Heart right ventricle (tissue), 16 donors: ENCODE measurements at regions not wholly inside any gene's neighbourhood (a gene's known extent, or its start where the extent isn't known, plus 50 kb on each side); places are given as distances from the start of the nearest gene placed in this dataset.
"Not testable (repeated sequence)": the region's sequence is repeated elsewhere in the genome, so short reads cannot be mapped to it uniquely, and the experiment has no call there.

Experiments used
- ATAC-seq, 8 donors: fragments of 200-7000 bp; cut with Tn5 transposase; one replicate each; pipeline ENCODE4 v1.9.1; 2020; ENCODE audit warnings: mild to moderate bottlenecking in 8 of 8, moderate library complexity in 8 of 8, moderate number of reproducible peaks in 1 of 8
- DNase-seq, 2 donors: peaks; one replicate each; pipeline ENCODE4 v3.0.0-alpha.2; 2020
- H3K27ac ChIP-seq, 10 donors: fragments of 200-600 bp; sonication (generic) in 2 of 10; one replicate each; pipeline versions ENCODE4 v1.5.0 to v1.8.0; 2020 to 2022; ENCODE audit warnings: mild to moderate bottlenecking in 3 of 10
- H3K27me3 ChIP-seq, 7 donors: fragments of 200-600 bp; one replicate each; pipeline ENCODE4 v1.8.0; 2021 to 2022; ENCODE audit warnings: mild to moderate bottlenecking in 2 of 7
- H3K36me3 ChIP-seq, 9 donors: fragments of 200-600 bp; sonication (generic) in 1 of 9; one replicate each; pipeline versions ENCODE4 v1.5.0 to v1.8.0; 2020 to 2022; ENCODE audit warnings: mild to moderate bottlenecking in 2 of 9
- H3K4me1 ChIP-seq, 9 donors: fragments of 200-600 bp; sonication (generic) in 1 of 9; one replicate each; pipeline versions ENCODE4 v1.5.0 to v1.8.0; 2020 to 2022; ENCODE audit warnings: mild to moderate bottlenecking in 4 of 9
- H3K4me3 ChIP-seq, 10 donors: fragments of 200-600 bp; sonication (generic) in 2 of 10; one replicate each; pipeline versions ENCODE4 v1.5.0 to v1.8.0; 2020 to 2022; ENCODE audit warnings: mild to moderate bottlenecking in 7 of 10, moderate library complexity in 2 of 10
- H3K9me3 ChIP-seq, 11 donors: fragments of 200-600 bp in 10 of 11; sonication (generic) in 2 of 11; one replicate each; pipeline versions ENCODE4 v1.5.0 to v1.8.0; 2013 to 2022; ENCODE audit warnings: mild to moderate bottlenecking in 2 of 11, control low read depth in 1 of 11, moderate library complexity in 1 of 11
- WGBS, 2 donors: extraction: QIAGEN DNeasy Blood & Tissue Kit; methylation state at CpG; one replicate each; pipeline ENCODE4 v1.1.7; 2013; ENCODE audit warnings: inconsistent platforms in 1 of 2; 5-methylcytosine and 5-hydroxymethylcytosine counted together
- intact Hi-C, 10 donors: fragments of 100-400 bp; cut with DNase I; formaldehyde crosslinking; loops; one replicate each; pipeline versions ENCODE4 v1.11.1 to v1.14.2; 2022
- TF ChIP-seq, protein P1 (sequence below), 9 donors: fragments of 200-600 bp; sonication (generic) in 2 of 9; IDR thresholded peaks; one replicate each; pipeline versions ENCODE4 v1.5.0 to v1.8.0; 2021 to 2022; ENCODE audit warnings: antibody characterized with exemption in 9 of 9, mild to moderate bottlenecking in 5 of 9, moderate library complexity in 1 of 9
- donor health status: Arrhythmogenic right ventricular cardiomyopathy.
- donor health status: ischemic (EF 13 %, LVEDD 7.1; RV severe dilation, severe dysfunction).
- donor health status: healthy with polysubstance abuse.
- donor health status: DM: no; HTN: yes; CAD: no.
- donor health status: DM: no; HTN: no; CAD: no.
- donor health status: ischemic (EF 25% LVEDD 6.9; RV normal size, moderate dysfunction).
- donor health status: ischemic (EF 25% LVEDD 5.7; RV mildly dilated, moderate dysfunction).
- donor health status: healthy.
- donor health status: DM: yes; HTN: yes; CAD: no.
- donor health status: Ischemic cardiomyopathy.
- donor health status: ischemic (EF 35%, LVEDD 5.7; RV mildly dilated, moderate dysfunction).
- donor health status: nonischemic (EF 11% LVEDD 7.7; RV severe dilation, severe dysfunction).
- donor health status: DM: yes; HTN: yes; CAD: no.
- donor health status: PGD.
- donor health status: ischemic (EF 29% LVEDD 5.4; RV normal size, mild dysfunction).
- donor health status: nonischemic (EF 23%, LVEDD 6.1; RV moderate dilation, normal function).

DNA sequence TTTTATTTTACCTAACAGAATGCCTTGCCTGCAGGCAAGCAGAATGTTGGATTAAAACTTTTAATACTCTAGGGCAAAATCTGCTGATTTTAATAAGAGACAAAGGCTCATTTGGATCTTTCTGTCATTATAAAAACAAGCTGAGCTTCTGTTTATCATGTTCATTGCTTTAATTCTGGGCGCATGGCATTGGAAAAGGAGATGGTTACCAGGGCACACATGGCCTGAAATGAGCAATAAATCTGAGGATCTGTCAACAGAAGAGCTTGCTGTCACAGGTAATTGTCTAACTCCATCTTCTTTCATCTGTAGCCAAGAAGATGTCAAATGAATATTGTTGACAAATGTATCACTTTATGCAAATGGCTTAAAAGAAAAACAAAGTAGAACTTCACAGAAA, 439.6 kb downstream of the DOK5 start:
- ATAC-seq (no peak), DNase-seq (no peak)
- no peaks in the 10 kb centered on the region for H3K36me3 ChIP-seq
- no peaks in the 10 kb centered on the region for H3K4me1 ChIP-seq
- H3K27me3 ChIP-seq, result no peaks in the 10 kb centered on the region
- 80 to 88% methylated on average over 1 of the region's 1 CpG for WGBS, 2 donors
- intact Hi-C loops, result no loop called here
- no peak overlapping the region for H3K4me3 ChIP-seq
- TF ChIP-seq, protein P1, sequence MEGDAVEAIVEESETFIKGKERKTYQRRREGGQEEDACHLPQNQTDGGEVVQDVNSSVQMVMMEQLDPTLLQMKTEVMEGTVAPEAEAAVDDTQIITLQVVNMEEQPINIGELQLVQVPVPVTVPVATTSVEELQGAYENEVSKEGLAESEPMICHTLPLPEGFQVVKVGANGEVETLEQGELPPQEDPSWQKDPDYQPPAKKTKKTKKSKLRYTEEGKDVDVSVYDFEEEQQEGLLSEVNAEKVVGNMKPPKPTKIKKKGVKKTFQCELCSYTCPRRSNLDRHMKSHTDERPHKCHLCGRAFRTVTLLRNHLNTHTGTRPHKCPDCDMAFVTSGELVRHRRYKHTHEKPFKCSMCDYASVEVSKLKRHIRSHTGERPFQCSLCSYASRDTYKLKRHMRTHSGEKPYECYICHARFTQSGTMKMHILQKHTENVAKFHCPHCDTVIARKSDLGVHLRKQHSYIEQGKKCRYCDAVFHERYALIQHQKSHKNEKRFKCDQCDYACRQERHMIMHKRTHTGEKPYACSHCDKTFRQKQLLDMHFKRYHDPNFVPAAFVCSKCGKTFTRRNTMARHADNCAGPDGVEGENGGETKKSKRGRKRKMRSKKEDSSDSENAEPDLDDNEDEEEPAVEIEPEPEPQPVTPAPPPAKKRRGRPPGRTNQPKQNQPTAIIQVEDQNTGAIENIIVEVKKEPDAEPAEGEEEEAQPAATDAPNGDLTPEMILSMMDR (IDR thresholded peaks at IDR 0.05), result no peak
- H3K27ac ChIP-seq, result no peak overlapping the region
- H3K9me3 ChIP-seq, result no peaks in the 10 kb centered on the region

DNA sequence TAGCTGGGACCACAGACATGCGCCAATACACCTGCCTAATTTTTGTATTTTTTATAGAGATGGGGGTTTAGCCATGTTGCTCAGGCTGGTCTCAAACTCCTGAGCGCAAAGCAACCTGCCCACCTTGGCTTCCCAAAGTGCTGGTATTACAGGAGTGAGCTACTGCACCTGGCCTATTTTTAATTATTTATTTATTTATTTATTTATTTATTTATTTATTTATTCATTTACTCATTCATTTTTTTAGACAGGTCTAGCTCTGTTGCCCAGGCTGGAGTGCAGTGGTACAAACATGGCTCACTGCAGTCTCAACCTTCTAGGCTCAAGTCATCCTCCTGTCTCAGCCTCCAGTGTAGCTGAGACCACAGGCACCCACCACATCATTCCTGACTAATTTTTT, 434.3 kb downstream of the DOK5 start:
- no peaks in the 10 kb centered on the region for H3K36me3 ChIP-seq
- WGBS, 2 donors, result 96 to 98% methylated on average over 2 of the region's 2 CpGs
- no peaks in the 10 kb centered on the region for H3K4me1 ChIP-seq
- no peak for DNase-seq
- no peak overlapping the region for H3K27ac ChIP-seq
- intact Hi-C loops, result no loop called here
- peaks cover 0 to 34% (median 6%) of the 10 kb centered on the region in 11 donors for H3K9me3 ChIP-seq
- no peak overlapping the region for H3K4me3 ChIP-seq
- H3K27me3 ChIP-seq, result no peaks in the 10 kb centered on the region
- no peak for ATAC-seq
- TF ChIP-seq, protein P1 (IDR thresholded peaks at IDR 0.05), result no peak

DNA sequence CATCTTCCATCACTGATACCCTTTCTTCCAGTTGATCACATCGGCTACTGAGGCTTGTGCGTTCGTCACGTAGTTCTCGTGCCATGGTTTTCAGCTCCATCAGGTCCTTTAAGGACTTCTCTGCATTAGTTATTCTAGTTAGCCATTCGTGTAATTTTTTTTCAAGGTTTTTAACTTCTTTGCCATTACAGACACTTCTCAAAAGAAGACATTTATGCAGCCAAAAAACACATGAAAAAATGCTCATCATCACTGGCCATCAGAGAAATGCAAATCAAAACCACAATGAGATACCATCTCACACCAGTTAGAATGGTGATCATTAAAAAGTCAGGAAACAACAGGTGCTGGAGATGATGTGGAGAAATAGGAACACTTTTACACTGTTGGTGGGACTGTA, 430.7 kb downstream of the DOK5 start:
- H3K9me3 ChIP-seq, result peaks cover 0 to 60% (median 8%) of the 10 kb centered on the region in 11 donors
- H3K27ac ChIP-seq, ATAC-seq, H3K4me1 ChIP-seq, DNase-seq, H3K27me3 ChIP-seq, H3K36me3 ChIP-seq, H3K4me3 ChIP-seq, intact Hi-C loops: not testable (repeated sequence)
- WGBS, 2 donors, result 84 to 88% methylated on average over 6 of the region's 6 CpGs

DNA sequence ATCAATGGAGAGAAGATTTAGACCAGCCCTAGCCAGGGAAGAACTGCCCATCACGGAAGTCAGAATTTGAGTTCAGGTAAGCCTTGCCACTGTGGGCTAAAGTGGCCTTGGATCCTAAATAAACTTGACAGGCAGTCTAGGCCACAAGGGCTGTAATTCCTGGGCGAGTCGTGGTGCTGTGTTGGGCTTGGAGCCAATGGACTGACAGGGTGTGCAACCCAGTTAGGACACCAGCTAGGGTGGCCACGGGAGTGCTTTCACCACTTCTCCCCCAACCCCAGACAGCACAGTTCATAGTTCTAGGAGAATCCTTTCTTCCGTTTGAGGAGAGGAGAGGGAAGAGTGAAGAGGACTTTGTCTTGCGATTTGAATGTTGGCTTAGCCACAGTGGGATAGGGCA, 422.4 kb downstream of the DOK5 start:
- H3K27ac ChIP-seq, result no peak overlapping the region
- 82 to 87% methylated on average over 6 of the region's 6 CpGs for WGBS, 2 donors
- no peak overlapping the region for H3K4me3 ChIP-seq

DNA sequence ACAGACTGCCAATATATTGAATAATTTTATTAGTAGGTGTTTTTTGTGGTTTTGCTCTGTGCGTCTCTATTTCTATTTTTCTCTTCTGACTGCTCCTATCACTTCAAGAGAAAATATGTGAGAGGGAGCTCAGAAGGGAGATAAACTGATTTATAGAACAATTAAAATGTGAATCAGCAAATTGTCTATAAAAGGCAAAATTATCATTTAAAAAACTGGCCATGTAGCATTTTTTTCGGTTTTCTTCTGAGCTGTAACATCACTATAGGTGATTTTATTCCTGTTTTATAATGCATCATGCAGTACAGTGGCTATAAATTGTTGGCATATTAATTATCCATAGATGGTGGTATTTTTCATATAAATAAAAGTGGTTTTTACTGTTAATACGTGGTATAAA, 416.5 kb downstream of the DOK5 start:
- ATAC-seq, result no peak
- TF ChIP-seq, protein P1 (IDR thresholded peaks at IDR 0.05), result no peak
- H3K4me1 ChIP-seq, result no peaks in the 10 kb centered on the region
- DNase-seq, result no peak
- peaks cover 0 to 8% (median 0%) of the 10 kb centered on the region in 11 donors for H3K9me3 ChIP-seq
- H3K4me3 ChIP-seq, result no peak overlapping the region
- no peaks in the 10 kb centered on the region for H3K36me3 ChIP-seq
- no peak overlapping the region for H3K27ac ChIP-seq
- H3K27me3 ChIP-seq, result no peaks in the 10 kb centered on the region
- WGBS, 2 donors, result 68 to 69% methylated on average over 3 of the region's 3 CpGs
- intact Hi-C loops, result no loop called here

More for the DNA sequence above, 422.4 kb downstream of the DOK5 start:
- H3K27me3 ChIP-seq, result no peaks in the 10 kb centered on the region
- DNase-seq (no peak), ATAC-seq (no peak)
- no peaks in the 10 kb centered on the region for H3K4me1 ChIP-seq
- H3K9me3 ChIP-seq, result peaks cover 0 to 53% (median 3%) of the 10 kb centered on the region in 11 donors
- H3K36me3 ChIP-seq, result no peaks in the 10 kb centered on the region
- TF ChIP-seq, protein P1 (IDR thresholded peaks at IDR 0.05), result no peak
- intact Hi-C loops, result loop anchor here in 1 of 10 donors (2.0 kb wide), 1 partner anchor 849 kb away; no protein-coding TSS in a partner anchor
